ENCODE measurements at regions not wholly inside any gene's neighbourhood (a gene's known extent, or its start where the extent isn't known, plus 50 kb on each side); places are given as distances from the start of the nearest gene placed in this dataset.

- TF ChIP-seq ZNF274 (CRISPR knock-in tag; IDR thresholded peaks at IDR 0.05) = peak; percentile 27; the same call in 1 of the 2 replicates
- TF ChIP-seq REST (IDR thresholded peaks at IDR 0.05; ENCODE audit: borderline replicate concordance in 1 of 2, low read depth in 1 of 2, low read length in 2 of 2) = peak in 1 of 2 experiments; percentile 15; a peak in 1 of 4 replicates
- no peak for TF ChIP-seq NONO (IDR thresholded peaks at IDR 0.05)
- TF ChIP-seq NONO (CRISPR knock-in tag; conservative IDR thresholded peaks at IDR 0.05) = 0 out of 2 replicates have a peak, but pooled peaks have one; percentile 31
- TF ChIP-seq ZNF407 (CRISPR knock-in tag; IDR thresholded peaks at IDR 0.05; ENCODE audit: not compliant biosample characterization) = no peak
- TF ChIP-seq FOXA3 (CRISPR knock-in tag; IDR thresholded peaks at IDR 0.05) = peak; percentile 98
- TF ChIP-seq RARA (CRISPR knock-in tag; IDR thresholded peaks at IDR 0.05) = peak; percentile 92
- TF ChIP-seq ZNF589 (CRISPR knock-in tag; conservative IDR thresholded peaks at IDR 0.05) = peak; percentile 81; the same call in 1 of the 2 replicates
- peak; percentile 56; the same call in 1 of the 2 replicates for TF ChIP-seq ZNF614 (CRISPR knock-in tag; IDR thresholded peaks at IDR 0.05; ENCODE audit: borderline replicate concordance)
- peak; percentile 27; the same call in 1 of the 2 replicates for TF ChIP-seq ZSCAN21 (CRISPR knock-in tag; IDR thresholded peaks at IDR 0.05; ENCODE audit: borderline replicate concordance)
- 0 out of 2 replicates have a peak, but pooled peaks have one; percentile 27 for TF ChIP-seq ZNF547 (CRISPR knock-in tag; IDR thresholded peaks at IDR 0.05)
- 0 out of 2 replicates have a peak, but pooled peaks have one; percentile 27 for TF ChIP-seq RFX5 (IDR thresholded peaks at IDR 0.05; ENCODE audit: low read depth, low read length)
- TF ChIP-seq MED8 (CRISPR knock-in tag; IDR thresholded peaks at IDR 0.05; ENCODE audit: insufficient replicate concordance) = no peak
- peak; percentile 78; the same call in 1 of the 2 replicates for TF ChIP-seq ZNF772 (CRISPR knock-in tag; IDR thresholded peaks at IDR 0.05)
- TF ChIP-seq ZNF747 (CRISPR knock-in tag; IDR thresholded peaks at IDR 0.05; ENCODE audit: borderline replicate concordance) = 0 out of 2 replicates have a peak, but pooled peaks have one; percentile 24
- TF ChIP-seq ATAD3A (CRISPR knock-in tag; IDR thresholded peaks at IDR 0.05) = no peak
- no peak for TF ChIP-seq ZNF530 (CRISPR knock-in tag; IDR thresholded peaks at IDR 0.05; ENCODE audit: low read depth)
Observed at GRCh38 chr13:61664801-61665705, 249.4 kb upstream of the PCDH20 start (continued).
